ENCODE measurements at regions not wholly inside any gene's neighbourhood (a gene's known extent, or its start where the extent isn't known, plus 50 kb on each side); places are given as distances from the start of the nearest gene placed in this dataset.

DNA sequence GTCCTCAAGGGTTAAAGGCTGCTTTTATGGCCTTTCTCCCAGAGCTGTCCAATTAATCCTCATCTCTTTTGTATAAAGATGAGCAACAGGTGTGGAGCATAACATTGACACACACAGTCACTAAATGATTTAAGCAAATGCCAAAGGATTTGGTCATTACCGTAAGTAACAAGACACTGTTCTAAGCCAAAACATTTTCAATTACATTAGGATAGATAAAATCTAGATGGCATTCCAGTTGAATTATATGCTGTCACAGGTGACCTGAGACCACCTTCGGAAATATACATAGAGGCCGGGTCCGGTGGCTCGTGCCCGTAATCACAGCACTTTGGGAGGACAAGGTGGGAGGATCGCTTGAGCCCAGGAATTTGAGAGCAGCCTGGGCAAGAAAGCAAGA, 105.3 kb upstream of the UBE3A start:
- no peak overlapping the region for H2BK5ac ChIP-seq (ENCODE audit: low read depth, low read length)
- H3K4me1 ChIP-seq (replicated peaks in 1 of 4; ENCODE audit: control insufficient read depth in 3 of 4, insufficient read depth in 4 of 4, low read length in 3 of 4), result peaks cover 0 to 5% (median 5%) of the 10 kb centered on the region in 4 experiments; a peak in 3 of 7 replicates
- H2AFZ ChIP-seq (ENCODE audit: low read length), result no peak overlapping the region
- H2BK120ac ChIP-seq (replicated peaks; ENCODE audit: low read depth, low read length), result no peak overlapping the region
- no peak overlapping the region for H3K4me3 ChIP-seq (ENCODE audit: extremely low read depth in 1 of 4, insufficient read depth in 2 of 4, low read depth in 3 of 4, low read length in 4 of 4)
- H2BK15ac ChIP-seq (ENCODE audit: low read length), result no peak overlapping the region
- no peaks in the 10 kb centered on the region for H3K36me3 ChIP-seq (ENCODE audit: control insufficient read depth in 2 of 4, insufficient read depth in 4 of 4, low read length in 3 of 4)
- no peak overlapping the region for H2BK20ac ChIP-seq (ENCODE audit: low read length)
- H3K27ac ChIP-seq (ENCODE audit: low read depth, low read length), result no peak overlapping the region
- no peak overlapping the region for H3K9ac ChIP-seq (replicated peaks in 1 of 4; ENCODE audit: extremely low read depth in 1 of 4, low read depth in 3 of 4, low read length in 3 of 4)
- DNase-seq (ENCODE audit: low read depth in 1 of 2, low spot score in 2 of 2) (no peak), FAIRE-seq (no peak)
- no peaks in the 10 kb centered on the region for H4K20me1 ChIP-seq (replicated peaks in 1 of 2; ENCODE audit: control insufficient read depth in 1 of 2, insufficient read depth in 2 of 2, low read length in 2 of 2)
- no peaks in the 10 kb centered on the region for H3K27me3 ChIP-seq (replicated peaks in 1 of 4; ENCODE audit: control insufficient read depth in 3 of 4, extremely low read depth in 1 of 4, insufficient read depth in 3 of 4, low read length in 3 of 4)
- POLR2A ChIA-PET (ENCODE audit: partially characterized antibody), result no interaction called here
- no peak overlapping the region for H4K91ac ChIP-seq (replicated peaks; ENCODE audit: insufficient read length, low read length)
- 91% methylated on average over 7 of the region's 7 CpGs; no CpG with 5 or more reads in 1 of the 2 experiments for WGBS, 2 experiments (ENCODE audit: extremely low coverage in 1 of 2, insufficient coverage in 1 of 2, insufficient read length in 1 of 2, insufficient replicate concordance in 2 of 2, low coverage in 1 of 2, low lambda C conversion rate in 2 of 2, missing lambda C conversion rate in 1 of 2)
- no peak overlapping the region for H2BK12ac ChIP-seq (ENCODE audit: low read depth, low read length)
- no peaks in the 10 kb centered on the region for H3K9me3 ChIP-seq (ENCODE audit: insufficient read depth in 2 of 2, low read depth in 1 of 2, low read length in 1 of 2)
- no peak overlapping the region for H2AK5ac ChIP-seq (ENCODE audit: low read depth, low read length)
- H3K23me2 ChIP-seq (ENCODE audit: low read depth, low read length), result no peaks in the 10 kb centered on the region
- no peak overlapping the region for H3K18ac ChIP-seq (ENCODE audit: extremely low read depth, low read length)
- H3K4me2 ChIP-seq (ENCODE audit: insufficient read depth in 1 of 2, low read depth in 2 of 2, low read length in 2 of 2), result no peak overlapping the region
- H3K23ac ChIP-seq (ENCODE audit: insufficient read length), result no peak overlapping the region
- H3K14ac ChIP-seq (ENCODE audit: insufficient read length), result no peak overlapping the region
- no peaks in the 10 kb centered on the region for H3K79me1 ChIP-seq (ENCODE audit: low read depth, low read length)
- H3K4ac ChIP-seq (replicated peaks; ENCODE audit: insufficient read length, low read depth, low read length), result no peak overlapping the region
- no peak overlapping the region for H4K5ac ChIP-seq (ENCODE audit: insufficient read length, low read depth, low read length)
- CTCF ChIA-PET (ENCODE audit: partially characterized antibody), result interaction anchor here (0.6 kb wide), 1 partner anchor 184 kb away, joined by 3 read pairs; no protein-coding TSS in a partner anchor
- H3K56ac ChIP-seq (replicated peaks; ENCODE audit: insufficient read length, low read depth, low read length), result no peak overlapping the region
- H4K8ac ChIP-seq (ENCODE audit: extremely low read depth, insufficient read depth, low read length), result no peak overlapping the region
- no peaks in the 10 kb centered on the region for H3K79me2 ChIP-seq (ENCODE audit: control insufficient read depth in 1 of 2, insufficient read depth in 2 of 2, low read length in 2 of 2)
- TF ChIP-seq POU5F1 (IDR thresholded peaks at IDR 0.05; ENCODE audit: low read depth, low read length) (no peak), PHF8 (conservative IDR thresholded peaks at IDR 0.05; ENCODE audit: low read depth, low read length) (no peak)
- TF ChIP-seq, protein P1, sequence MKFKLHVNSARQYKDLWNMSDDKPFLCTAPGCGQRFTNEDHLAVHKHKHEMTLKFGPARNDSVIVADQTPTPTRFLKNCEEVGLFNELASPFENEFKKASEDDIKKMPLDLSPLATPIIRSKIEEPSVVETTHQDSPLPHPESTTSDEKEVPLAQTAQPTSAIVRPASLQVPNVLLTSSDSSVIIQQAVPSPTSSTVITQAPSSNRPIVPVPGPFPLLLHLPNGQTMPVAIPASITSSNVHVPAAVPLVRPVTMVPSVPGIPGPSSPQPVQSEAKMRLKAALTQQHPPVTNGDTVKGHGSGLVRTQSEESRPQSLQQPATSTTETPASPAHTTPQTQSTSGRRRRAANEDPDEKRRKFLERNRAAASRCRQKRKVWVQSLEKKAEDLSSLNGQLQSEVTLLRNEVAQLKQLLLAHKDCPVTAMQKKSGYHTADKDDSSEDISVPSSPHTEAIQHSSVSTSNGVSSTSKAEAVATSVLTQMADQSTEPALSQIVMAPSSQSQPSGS (IDR thresholded peaks at IDR 0.05; ENCODE audit: low read length), result no peak
